Brain microvascular endothelial cell (primary cell): ENCODE measurements at regions not wholly inside any gene's neighbourhood (a gene's known extent, or its start where the extent isn't known, plus 50 kb on each side); places are given as distances from the start of the nearest gene placed in this dataset.

Source experiments
- DNase-seq: peaks from one replicate; pipeline ENCODE4 v3.0.0-alpha.2; 2020
- H3K27ac ChIP-seq: fragments of 250-450 bp; sonication (Bioruptor Pico); 2 replicates; pipeline ENCODE4 v1.5.1; 2020; ENCODE audit warnings: mild to moderate bottlenecking, moderate library complexity
- H3K27me3 ChIP-seq: fragments of 250-450 bp; sonication (Bioruptor Pico); replicated peaks from 2 replicates; pipeline ENCODE4 v1.5.1; 2020; ENCODE audit warnings: mild to moderate bottlenecking
- H3K36me3 ChIP-seq: fragments of 250-450 bp; sonication (Bioruptor Pico); replicated peaks from 2 replicates; pipeline ENCODE4 v1.5.1; 2020; ENCODE audit warnings: mild to moderate bottlenecking
- H3K4me3 ChIP-seq: 2 replicates; pipeline ENCODE4 v1.5.1; 2011; ENCODE audit warnings: low read depth, mild to moderate bottlenecking, control low read depth, low read length, moderate library complexity
- in situ Hi-C: cut with HindIII; loops from 2 replicates; pipeline ENCODE4 v1.10.0; 2017; ENCODE audit warnings: low sequenced_read_pairs, low pct_ligation_motif_present
- TF ChIP-seq, protein P1 (sequence below): IDR thresholded peaks from 2 replicates; pipeline ENCODE4 v1.5.1; 2011; ENCODE audit warnings: low read depth, mild to moderate bottlenecking, moderate library complexity, low read length, control low read depth, inconsistent platforms; ENCODE audit errors: missing control alignments

DNA sequence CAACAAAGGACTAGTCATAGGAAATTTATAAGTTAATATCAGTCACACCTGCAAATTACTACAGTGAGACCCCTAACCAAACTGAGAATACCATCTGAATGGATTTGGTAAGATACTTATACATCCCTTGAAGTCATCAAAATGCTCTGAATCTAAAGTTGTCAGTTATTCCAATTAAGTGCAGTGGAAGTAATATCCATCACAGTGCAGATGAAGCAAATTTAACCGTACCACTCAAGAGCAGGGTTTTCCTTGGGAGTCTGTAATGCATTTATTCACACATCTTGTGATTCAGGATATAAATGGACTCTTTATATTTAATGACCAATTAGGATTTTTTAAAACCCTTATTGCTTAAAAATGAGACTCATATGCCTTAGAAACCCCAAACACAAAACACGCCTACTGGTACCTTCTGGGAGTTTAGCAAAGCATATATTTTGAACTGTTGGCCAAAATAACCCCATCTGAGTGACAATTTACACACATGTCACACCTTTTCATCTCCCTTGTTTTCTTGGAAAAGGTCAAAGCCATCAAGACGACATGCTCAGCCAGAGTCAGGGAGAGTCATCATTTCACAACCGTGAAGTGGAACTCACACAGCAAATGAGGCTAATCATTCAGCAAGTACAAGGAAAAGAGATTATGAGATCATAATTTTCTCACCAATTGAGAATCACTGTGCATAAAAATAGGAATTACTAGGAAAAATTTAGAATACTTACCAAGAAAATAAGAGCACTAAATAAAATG is 303.7 kb downstream of the HNRNPD start:
- in situ Hi-C loops, result no loop called here
- no peak overlapping the region for H3K27ac ChIP-seq
- H3K4me3 ChIP-seq, result no peak overlapping the region
- no peaks in the 10 kb centered on the region for H3K27me3 ChIP-seq
- no peaks in the 10 kb centered on the region for H3K36me3 ChIP-seq
- no peak for DNase-seq
- TF ChIP-seq, protein P1, sequence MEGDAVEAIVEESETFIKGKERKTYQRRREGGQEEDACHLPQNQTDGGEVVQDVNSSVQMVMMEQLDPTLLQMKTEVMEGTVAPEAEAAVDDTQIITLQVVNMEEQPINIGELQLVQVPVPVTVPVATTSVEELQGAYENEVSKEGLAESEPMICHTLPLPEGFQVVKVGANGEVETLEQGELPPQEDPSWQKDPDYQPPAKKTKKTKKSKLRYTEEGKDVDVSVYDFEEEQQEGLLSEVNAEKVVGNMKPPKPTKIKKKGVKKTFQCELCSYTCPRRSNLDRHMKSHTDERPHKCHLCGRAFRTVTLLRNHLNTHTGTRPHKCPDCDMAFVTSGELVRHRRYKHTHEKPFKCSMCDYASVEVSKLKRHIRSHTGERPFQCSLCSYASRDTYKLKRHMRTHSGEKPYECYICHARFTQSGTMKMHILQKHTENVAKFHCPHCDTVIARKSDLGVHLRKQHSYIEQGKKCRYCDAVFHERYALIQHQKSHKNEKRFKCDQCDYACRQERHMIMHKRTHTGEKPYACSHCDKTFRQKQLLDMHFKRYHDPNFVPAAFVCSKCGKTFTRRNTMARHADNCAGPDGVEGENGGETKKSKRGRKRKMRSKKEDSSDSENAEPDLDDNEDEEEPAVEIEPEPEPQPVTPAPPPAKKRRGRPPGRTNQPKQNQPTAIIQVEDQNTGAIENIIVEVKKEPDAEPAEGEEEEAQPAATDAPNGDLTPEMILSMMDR, result no peak

DNA sequence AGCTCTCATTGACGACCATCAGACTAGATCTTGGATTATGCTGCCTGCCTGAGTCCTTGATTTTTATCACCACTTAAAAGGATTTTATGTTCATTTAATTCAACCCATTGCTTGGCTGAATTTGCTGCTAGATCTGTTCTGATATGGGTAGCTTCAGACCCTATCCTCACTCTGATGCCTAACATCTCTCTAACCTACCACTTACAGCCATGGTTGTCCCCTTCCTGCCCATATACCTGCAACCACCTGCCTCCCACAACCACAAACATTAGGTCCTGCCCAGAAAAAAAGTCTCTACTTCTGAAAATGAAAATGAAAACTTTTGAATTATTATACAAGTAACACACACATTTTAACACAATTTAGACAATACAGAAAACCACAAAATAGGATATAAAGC is 310.8 kb downstream of the HNRNPD start:
- Histone ChIP-seq H3K4me3 (no peak overlapping the region), H3K27ac (no peak overlapping the region), H3K27me3 (no peaks in the 10 kb centered on the region), H3K36me3 (no peaks in the 10 kb centered on the region)
- TF ChIP-seq, protein P1, result no peak
- no peak for DNase-seq
- in situ Hi-C loops, result no loop called here

DNA sequence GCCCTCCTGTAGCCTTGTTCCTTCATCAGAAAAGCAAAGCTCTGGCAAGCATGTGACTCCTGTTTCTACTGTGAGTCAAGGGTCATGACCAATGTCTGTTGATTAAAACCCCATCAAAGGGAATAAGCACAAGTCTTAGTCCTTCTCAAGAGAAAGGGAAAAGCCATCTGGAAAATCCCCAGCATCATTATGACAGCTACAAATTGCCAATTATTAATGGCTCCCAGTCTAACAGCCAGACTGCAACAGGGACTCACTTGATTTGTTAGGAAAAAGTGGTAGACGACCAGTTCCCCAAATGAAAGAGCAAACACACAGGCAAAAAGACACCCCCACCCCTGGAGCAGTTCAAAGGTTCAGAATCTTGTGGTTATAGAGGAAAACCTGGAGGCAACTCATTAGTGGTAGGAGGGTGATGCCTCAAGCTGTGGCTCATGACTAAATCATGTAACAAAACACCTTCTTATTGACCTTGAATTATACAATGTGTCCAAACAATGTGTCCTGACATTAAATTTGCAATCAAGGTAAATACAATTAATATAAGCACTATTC is 315.7 kb downstream of the HNRNPD start:
- DNase-seq, result no peak
- H3K4me3 ChIP-seq, result no peak overlapping the region
- TF ChIP-seq, protein P1, result no peak
- no peaks in the 10 kb centered on the region for H3K27me3 ChIP-seq
- H3K36me3 ChIP-seq, result no peaks in the 10 kb centered on the region
- no peak overlapping the region for H3K27ac ChIP-seq
- in situ Hi-C loops, result no loop called here

DNA sequence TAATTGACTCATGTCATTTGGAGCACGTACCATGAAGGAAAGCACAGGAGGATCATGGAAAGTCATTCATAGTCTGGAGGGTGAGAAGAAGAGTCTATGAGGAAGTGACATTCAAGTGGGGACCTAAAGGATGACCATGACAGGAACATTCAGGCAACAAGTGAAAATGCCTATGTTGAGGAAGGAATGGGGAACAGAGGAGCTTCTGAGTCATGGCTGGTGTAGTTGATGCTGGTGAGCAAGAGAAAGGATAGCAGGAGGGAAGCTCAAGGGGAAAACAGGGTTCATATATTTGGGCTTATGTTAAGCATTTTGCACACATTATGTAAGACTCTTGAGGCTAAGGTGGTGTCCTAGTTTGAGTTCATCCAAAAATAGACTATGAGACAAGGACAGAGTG is 318.6 kb downstream of the HNRNPD start:
- TF ChIP-seq, protein P1, result no peak
- no peaks in the 10 kb centered on the region for H3K36me3 ChIP-seq
- H3K27me3 ChIP-seq, result no peaks in the 10 kb centered on the region
- H3K27ac ChIP-seq, result no peak overlapping the region
- in situ Hi-C loops, result no loop called here
- H3K4me3 ChIP-seq, result no peak overlapping the region
- DNase-seq, result no peak

DNA sequence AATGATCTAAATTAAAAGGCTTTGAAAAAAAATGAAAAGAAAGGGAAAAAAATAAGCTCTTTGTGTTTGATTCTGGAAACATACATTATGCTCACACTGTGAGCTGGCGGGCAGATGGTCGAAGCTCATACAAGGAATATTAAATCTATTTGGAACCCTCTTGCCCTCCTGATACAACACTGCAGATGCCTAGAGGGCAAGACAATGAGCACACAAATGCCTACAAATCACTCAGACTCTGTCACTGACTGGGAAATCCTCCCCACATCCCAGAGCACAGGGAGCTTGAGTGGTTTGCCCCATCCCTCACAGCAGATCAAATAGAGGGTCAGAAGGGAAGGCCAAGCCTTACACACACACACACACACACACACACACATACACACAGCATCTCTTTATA is 320.4 kb downstream of the HNRNPD start:
- TF ChIP-seq, protein P1, result no peak
- Histone ChIP-seq H3K4me3 (no peak overlapping the region), H3K27me3 (no peaks in the 10 kb centered on the region), H3K27ac (no peak overlapping the region), H3K36me3 (no peaks in the 10 kb centered on the region)
- DNase-seq, result no peak
- in situ Hi-C loops, result no loop called here
